ENCODE measurements at regions not wholly inside any gene's neighbourhood (a gene's known extent, or its start where the extent isn't known, plus 50 kb on each side); places are given as distances from the start of the nearest gene placed in this dataset.

- no peak overlapping the region for H3K27ac ChIP-seq (ENCODE audit: low read depth, low read length)
- H3K27me3 ChIP-seq (ENCODE audit: control insufficient read depth in 1 of 2, insufficient read depth in 2 of 2, low read length in 2 of 2): no peaks in the 10 kb centered on the region
These were observed 52.2 kb upstream of the HMGXB4 start for GRCh38 chr22:35204807-35205775.

GRCh38 chr22:35205961-35206360 is 51.3 kb upstream of the HMGXB4 start:
- no peak overlapping the region for H3K9ac ChIP-seq (ENCODE audit: low read length)
- H3K4me1 ChIP-seq (ENCODE audit: insufficient read depth, low read length): peaks cover 20% of the 10 kb centered on the region
- no peaks in the 10 kb centered on the region for H3K36me3 ChIP-seq (ENCODE audit: insufficient read depth, low read length)
- H3K27me3 ChIP-seq (ENCODE audit: control insufficient read depth in 1 of 2, insufficient read depth in 2 of 2, low read length in 2 of 2): no peaks in the 10 kb centered on the region
- no peaks in the 10 kb centered on the region for H3K9me3 ChIP-seq (ENCODE audit: low read length)
- no peak overlapping the region for H3K27ac ChIP-seq (ENCODE audit: low read depth, low read length)
- no peak overlapping the region for H3K4me3 ChIP-seq (ENCODE audit: low read depth in 1 of 2, low read length in 2 of 2)

More at GRCh38 chr22:35204807-35205775, 52.2 kb upstream of the HMGXB4 start:
- H3K4me3 ChIP-seq (ENCODE audit: low read depth in 1 of 2, low read length in 2 of 2): peak overlapping the region in 1 of 2 donors; percentile 29
- H3K9ac ChIP-seq (ENCODE audit: low read length): no peak overlapping the region
- H3K9me3 ChIP-seq (ENCODE audit: low read length): no peaks in the 10 kb centered on the region
- no peaks in the 10 kb centered on the region for H3K36me3 ChIP-seq (ENCODE audit: insufficient read depth, low read length)
- H3K4me1 ChIP-seq (ENCODE audit: insufficient read depth, low read length): peaks cover 20% of the 10 kb centered on the region

GRCh38 chr22:35206889-35207288 is 50.4 kb upstream of the HMGXB4 start:
- Histone ChIP-seq H3K27ac (ENCODE audit: low read depth, low read length) (no peak overlapping the region), H3K36me3 (ENCODE audit: insufficient read depth, low read length) (no peaks in the 10 kb centered on the region), H3K9ac (ENCODE audit: low read length) (no peak overlapping the region), H3K27me3 (ENCODE audit: control insufficient read depth in 1 of 2, insufficient read depth in 2 of 2, low read length in 2 of 2) (no peaks in the 10 kb centered on the region), H3K4me1 (ENCODE audit: insufficient read depth, low read length) (peaks cover 20% of the 10 kb centered on the region), H3K9me3 (ENCODE audit: low read length) (no peaks in the 10 kb centered on the region), H3K4me3 (ENCODE audit: low read depth in 1 of 2, low read length in 2 of 2) (no peak overlapping the region)

All from muscle layer of colon (tissue), 2 donors.